Suppressor macrophage (primary cell): ENCODE measurements at regions not wholly inside any gene's neighbourhood (a gene's known extent, or its start where the extent isn't known, plus 50 kb on each side); places are given as distances from the start of the nearest gene placed in this dataset.

ENCODE experiments used
- DNase-seq, 4 experiments: peaks; one replicate each; pipeline ENCODE4 v3.0.0-alpha.2; 2020 to 2022

- DNase-seq, result no peak
Measured at GRCh38 chr13:74361274-74361673, 227.1 kb upstream of the KLF12 start.

GRCh38 chr13:74346960-74347359 is 212.8 kb upstream of the KLF12 start:
- DNase-seq, result no peak

DNA sequence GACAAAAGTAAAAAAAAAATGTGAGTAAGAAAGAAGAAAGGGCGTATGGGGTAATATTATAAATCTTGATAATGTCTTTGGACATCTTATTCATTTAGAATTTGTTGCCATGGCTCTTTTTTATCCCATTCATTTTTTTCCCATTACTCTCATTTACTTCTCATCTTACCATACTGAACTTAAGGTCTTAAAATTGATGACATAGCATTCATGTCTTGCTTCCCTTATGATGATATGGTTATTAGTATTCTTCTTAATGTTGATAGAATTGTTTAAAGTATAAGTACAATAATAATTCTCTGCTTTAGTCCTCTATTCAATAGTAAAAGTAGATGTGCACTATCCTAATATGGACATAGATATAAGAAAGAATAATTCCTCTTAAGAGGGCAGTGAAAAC is 204.1 kb upstream of the KLF12 start:
- no peak for DNase-seq

GRCh38 chr13:74336546-74336945 is 202.3 kb upstream of the KLF12 start:
- no peak for DNase-seq

- no peak for DNase-seq
Measured at GRCh38 chr13:74335370-74335769, 201.2 kb upstream of the KLF12 start.

DNA sequence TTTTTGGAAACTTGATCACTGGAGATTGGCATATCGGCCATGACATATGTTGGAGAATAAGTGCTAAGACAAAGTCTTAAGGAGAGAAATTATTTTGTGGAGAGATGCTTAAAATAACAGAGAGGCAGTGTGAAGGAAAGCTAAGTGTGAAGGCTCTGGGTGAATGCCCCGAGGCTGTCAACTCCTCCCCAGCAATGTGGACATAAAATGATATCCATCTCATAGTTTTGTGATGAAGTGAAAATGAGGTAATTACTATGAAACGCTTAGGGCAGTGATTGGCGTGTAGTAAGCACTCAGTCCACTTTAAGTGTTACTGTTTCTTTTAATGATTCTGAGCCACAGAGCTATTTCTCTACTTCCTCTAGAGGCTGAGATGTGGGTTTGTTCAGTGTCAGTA is 195.8 kb upstream of the KLF12 start:
- DNase-seq, result no peak

DNA sequence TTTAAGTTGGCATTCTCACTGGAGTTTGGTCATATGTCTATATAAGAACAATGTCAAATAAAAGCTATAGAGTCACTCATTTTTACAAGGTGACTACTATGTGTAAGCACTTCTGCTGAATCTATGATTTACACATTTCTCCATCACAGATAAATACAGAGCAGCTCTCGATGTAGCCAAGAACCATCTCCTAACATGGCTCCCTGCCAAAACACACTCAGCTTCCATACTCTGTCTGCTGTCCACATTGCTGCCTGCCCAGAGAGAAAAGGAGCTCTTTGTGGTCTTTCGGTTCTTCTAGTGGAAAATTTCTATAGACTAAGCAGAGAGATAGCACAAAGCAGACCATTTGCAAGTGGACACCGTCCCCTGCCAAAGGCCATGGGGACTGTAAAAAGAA is 190.9 kb upstream of the KLF12 start:
- no peak for DNase-seq

GRCh38 chr13:74324338-74324737 is 190.1 kb upstream of the KLF12 start:
- no peak for DNase-seq

- DNase-seq, result no peak
Measured at GRCh38 chr13:74322562-74322961, 188.4 kb upstream of the KLF12 start.

GRCh38 chr13:74320282-74320681 is 186.1 kb upstream of the KLF12 start:
- no peak for DNase-seq

DNA sequence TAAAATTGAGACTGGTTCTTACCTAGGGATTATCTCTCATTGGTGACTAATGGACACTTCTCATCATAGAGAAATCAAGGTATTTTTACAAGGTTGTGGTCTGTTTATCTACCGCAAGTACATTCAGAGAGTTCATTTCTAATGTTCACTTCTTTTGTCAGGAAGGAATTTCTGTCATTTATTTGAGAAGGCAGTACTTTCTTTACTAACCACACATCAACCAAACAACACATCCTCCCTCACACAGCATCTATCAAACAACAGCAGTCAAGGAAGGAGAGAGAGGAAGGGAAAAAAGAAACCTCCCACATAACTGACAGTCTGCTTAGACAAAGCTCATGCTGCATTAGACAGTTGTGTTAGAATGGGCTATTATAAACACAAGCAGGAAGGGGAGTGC is 182.3 kb upstream of the KLF12 start:
- no peak for DNase-seq

DNA sequence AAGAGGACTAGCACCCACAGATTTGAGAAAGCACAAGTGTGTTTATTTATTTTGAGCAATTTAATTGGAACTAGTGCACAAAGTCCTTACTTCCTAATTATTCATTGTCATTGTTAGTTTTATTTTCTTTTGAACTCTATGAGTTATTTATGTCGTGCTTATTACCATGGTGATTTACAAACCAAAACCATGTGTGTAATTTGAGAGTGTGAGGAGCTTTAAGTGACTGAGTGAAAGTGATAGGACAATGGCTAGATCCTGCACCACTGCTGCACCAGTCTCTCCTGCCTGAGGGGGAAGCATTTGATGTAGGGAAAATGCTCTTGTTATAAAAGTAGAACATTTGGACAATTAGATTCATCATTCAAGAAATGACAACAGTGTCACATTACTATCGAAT is 172.3 kb upstream of the KLF12 start:
- no peak for DNase-seq

GRCh38 chr13:74305876-74306275 is 171.7 kb upstream of the KLF12 start:
- DNase-seq, result no peak

DNA sequence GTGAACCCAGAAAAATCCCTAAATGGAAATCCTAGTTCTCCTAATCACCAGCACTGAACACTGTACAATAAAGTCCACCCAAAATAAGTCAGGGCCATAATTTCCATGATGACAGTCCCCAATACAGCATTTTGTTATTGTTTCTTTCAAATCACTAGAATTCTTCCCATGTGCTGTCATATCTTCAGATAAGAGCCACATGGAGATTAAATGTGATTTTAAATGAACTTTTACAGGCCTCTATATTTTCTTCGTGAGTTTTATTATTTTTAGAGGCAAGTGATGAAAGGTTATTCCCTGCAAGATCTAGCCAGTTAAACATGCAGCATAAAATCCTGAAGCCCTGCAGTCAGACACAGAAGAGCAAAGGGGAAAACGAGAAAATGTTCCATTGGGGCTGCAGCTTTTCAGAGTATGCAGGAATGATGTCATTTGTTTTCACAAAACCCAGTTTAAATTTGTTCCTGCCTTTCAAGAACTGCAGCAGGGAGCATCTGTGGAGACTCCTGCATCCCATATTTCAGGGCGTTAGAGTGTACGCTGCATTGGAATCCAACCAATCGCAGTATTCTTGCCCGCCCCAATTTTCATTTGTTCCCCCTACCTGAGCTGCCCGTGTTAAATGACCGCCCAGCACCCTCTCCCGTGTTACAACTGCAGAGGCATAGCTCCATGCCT is 167.2 kb upstream of the KLF12 start:
- DNase-seq, result no peak

- no peak for DNase-seq
Measured at GRCh38 chr13:74300162-74300561, 166.0 kb upstream of the KLF12 start.

GRCh38 chr13:74299721-74300120 is 165.5 kb upstream of the KLF12 start:
- peak; percentile 79 to 93 (median 86) for DNase-seq

GRCh38 chr13:74298923-74299322 is 164.7 kb upstream of the KLF12 start:
- peak in 2 of 4 experiments; percentile 17 to 38 for DNase-seq

GRCh38 chr13:74289861-74290773 is 155.9 kb upstream of the KLF12 start:
- DNase-seq, result peak in 2 of 4 experiments; percentile 21 to 44

GRCh38 chr13:74289107-74289506 is 154.9 kb upstream of the KLF12 start:
- no peak for DNase-seq

DNA sequence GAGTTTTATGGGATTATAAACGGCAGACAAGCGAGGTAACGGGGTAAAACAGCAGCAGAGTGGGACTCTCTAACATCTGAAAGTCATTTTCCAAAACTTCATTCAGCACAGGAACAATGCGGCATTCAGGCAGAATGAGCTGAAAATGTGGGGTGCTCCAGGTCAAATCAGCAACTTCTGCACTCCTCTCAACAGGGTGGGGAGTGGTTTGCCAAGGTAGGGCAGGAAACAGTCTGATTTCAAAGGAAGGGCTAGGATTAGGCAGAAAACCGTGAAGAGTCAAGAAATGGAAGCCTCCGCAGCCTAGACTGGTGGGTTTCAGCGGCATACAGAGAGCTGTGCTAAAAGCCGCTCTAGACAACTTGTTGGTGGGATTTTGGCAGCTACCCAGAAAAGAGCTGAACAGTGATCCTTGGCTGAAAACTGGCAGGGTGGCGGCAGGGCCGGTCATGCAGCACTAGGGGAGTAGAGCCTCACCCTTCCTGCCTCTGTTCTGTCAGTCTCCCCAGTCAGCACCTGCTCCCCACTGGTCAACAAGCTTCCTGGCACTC is 154.2 kb upstream of the KLF12 start:
- peak in 1 of 4 experiments; percentile 6 for DNase-seq

- DNase-seq, result peak; percentile 77 to 92 (median 86)
Measured at GRCh38 chr13:74287724-74288169, 153.5 kb upstream of the KLF12 start.

DNA sequence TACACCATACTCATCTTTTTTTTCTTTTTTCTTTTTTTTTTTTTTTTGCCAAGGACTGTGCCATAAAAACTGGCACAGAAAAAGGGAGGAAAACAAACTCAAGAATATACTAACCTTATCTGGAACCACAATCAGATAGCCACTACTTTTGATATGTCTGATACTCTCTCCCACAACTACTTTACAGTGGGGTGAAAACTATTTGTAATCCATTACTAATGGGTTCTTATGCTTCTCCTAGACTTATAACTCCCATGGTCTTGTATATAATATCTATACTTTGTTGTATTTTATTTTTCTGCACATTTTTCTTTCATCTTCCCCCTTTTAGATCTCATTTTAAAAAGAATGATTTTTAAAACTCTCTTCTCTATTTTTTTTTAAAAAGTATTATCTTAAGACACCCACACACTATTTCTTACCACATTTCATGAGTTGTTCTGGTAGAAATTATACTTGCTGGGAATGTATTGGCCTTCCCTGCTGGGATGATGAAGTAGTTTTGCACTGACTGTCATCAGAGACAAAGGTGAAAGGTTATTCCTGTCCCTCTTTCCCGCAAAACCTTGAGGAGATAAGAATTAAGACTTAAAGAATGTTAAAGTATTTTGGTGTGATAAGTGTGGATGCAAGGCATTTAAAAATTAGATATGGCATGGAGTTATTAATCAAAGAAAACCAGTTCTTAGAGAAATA is 146.7 kb upstream of the KLF12 start:
- no peak for DNase-seq
